Caco-2 (cell line): ENCODE measurements at regions not wholly inside any gene's neighbourhood (a gene's known extent, or its start where the extent isn't known, plus 50 kb on each side); places are given as distances from the start of the nearest gene placed in this dataset.

Source experiments
- BruUV-seq: library from RNA; stranded (reverse); fragments of 400-500 nt; replicated peaks from 2 replicates; lab custom pipeline; 2021; lab: Mats Ljungman, UMichigan
- CTCF ChIA-PET: fragments of 300-600 bp; sonication (Branson Sonifier 250); formaldehyde crosslinking; loops from one replicate; lab custom pipeline; 2022; ENCODE audit warnings: antibody characterized with exemption; lab: Charles Lee
- POLR2A ChIA-PET: fragments of 300-600 bp; sonication (Branson Sonifier 250); formaldehyde crosslinking; loops from one replicate; lab custom pipeline; 2022; ENCODE audit warnings: antibody characterized with exemption; lab: Charles Lee
- DNase-seq, 2 experiments: peaks; one replicate each; pipeline versions ENCODE4 v3.0.0 to v3.0.0-alpha.2; 2020 to 2022
- H3K27me3 ChIP-seq: replicated peaks from 2 replicates; pipeline ENCODE4 v1.6.0; 2011; ENCODE audit warnings: low read length; ENCODE audit not compliant: control insufficient read depth, insufficient read depth
- H3K36me3 ChIP-seq: 2 replicates; pipeline ENCODE4 v1.5.1; 2011; ENCODE audit warnings: low read length; ENCODE audit not compliant: control insufficient read depth, insufficient read depth
- H3K4me1 ChIP-seq: fragments of 250-450 bp; sonication (Bioruptor Pico); 2 replicates; pipeline ENCODE4 v1.5.1; 2020; ENCODE audit warnings: mild to moderate bottlenecking
- H3K4me3 ChIP-seq: 2 replicates; pipeline ENCODE4 v1.5.1; 2011; ENCODE audit warnings: low read depth, mild to moderate bottlenecking, control low read depth, low read length
- H3K9me3 ChIP-seq: fragments of 250-450 bp; sonication (Bioruptor Pico); 2 replicates; pipeline ENCODE4 v1.5.1; 2020; ENCODE audit warnings: mild to moderate bottlenecking, moderate library complexity
- H3K27ac Mint-ChIP-seq: one replicate; pipeline ENCODE4 v1.8.0; 2022; ENCODE audit warnings: mixed read lengths; ENCODE audit not compliant: unreplicated experiment
- H3K27me3 Mint-ChIP-seq: one replicate; pipeline ENCODE4 v1.8.0; 2022; ENCODE audit warnings: mixed read lengths; ENCODE audit not compliant: insufficient read depth, unreplicated experiment
- H3K36me3 Mint-ChIP-seq: one replicate; pipeline ENCODE4 v1.8.0; 2022; ENCODE audit warnings: mild to moderate bottlenecking, mixed read lengths; ENCODE audit not compliant: insufficient read depth, unreplicated experiment
- H3K4me1 Mint-ChIP-seq: one replicate; pipeline ENCODE4 v1.8.0; 2022; ENCODE audit warnings: low read depth, mixed read lengths; ENCODE audit not compliant: unreplicated experiment
- H3K4me3 Mint-ChIP-seq: one replicate; pipeline ENCODE4 v1.8.0; 2022; ENCODE audit warnings: mild to moderate bottlenecking, moderate library complexity, mixed read lengths; ENCODE audit not compliant: unreplicated experiment
- H3K9me3 Mint-ChIP-seq: one replicate; pipeline ENCODE4 v1.8.0; 2022; ENCODE audit warnings: mixed read lengths; ENCODE audit not compliant: unreplicated experiment
- CTCF ChIP-seq, 2 experiments: fragments of 200-600 bp in 1 of 2; IDR thresholded peaks; 1 replicate in 1 of 2; 2 replicates in 1 of 2; pipeline versions ENCODE4 v1.5.1 to v1.8.0; 2011 to 2022; ENCODE audit warnings: antibody characterized with exemption in 1 of 2, control low read depth in 1 of 2, inconsistent platforms in 1 of 2, low read depth in 1 of 2, low read length in 1 of 2, mild to moderate bottlenecking in 1 of 2, moderate library complexity in 1 of 2; ENCODE audit not compliant: insufficient read depth in 1 of 2, severe bottlenecking in 1 of 2, unreplicated experiment in 1 of 2
- intact Hi-C: fragments of 100-400 bp; cut with micrococcal nuclease; formaldehyde crosslinking; loops from one replicate; pipeline ENCODE4 v1.10.0; 2022; ENCODE audit not compliant: unreplicated experiment

DNA sequence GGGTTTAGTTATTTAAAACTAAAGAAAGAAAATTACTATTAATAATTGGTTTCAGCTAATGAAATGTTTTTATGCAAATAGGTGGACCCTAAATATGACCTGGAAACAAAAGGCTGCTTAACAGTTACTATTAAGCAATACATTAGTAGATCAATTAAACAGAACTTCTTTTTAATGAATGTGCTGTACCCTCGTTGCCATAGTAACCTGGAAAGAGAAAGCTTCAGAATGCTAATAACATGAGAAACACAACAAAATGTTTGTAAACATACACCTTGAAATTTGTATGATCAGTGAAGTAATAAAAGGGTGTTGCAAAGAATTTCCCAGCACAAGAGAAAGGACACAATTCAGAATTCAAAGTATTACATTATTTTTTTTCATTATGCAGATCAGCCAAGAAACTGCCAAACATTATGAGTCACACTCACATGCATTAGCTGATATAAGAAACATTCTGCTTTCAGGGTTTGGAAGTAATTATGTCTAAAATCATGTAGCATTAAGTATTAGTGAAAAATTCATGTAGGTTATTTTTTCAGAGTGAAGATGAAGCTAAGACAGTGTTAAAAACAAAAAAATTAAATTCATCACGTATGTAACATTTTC is 348.3 kb downstream of the ISL1 start:
- H3K4me3 ChIP-seq, result no peak overlapping the region
- CTCF ChIA-PET, result no interaction called here
- Mint-ChIP-seq H3K9me3 (no peaks in the 10 kb centered on the region), H3K36me3 (no peaks in the 10 kb centered on the region), H3K4me1 (no peaks in the 10 kb centered on the region), H3K27me3 (no peaks in the 10 kb centered on the region), H3K27ac (no peak overlapping the region), H3K4me3 (no peak overlapping the region)
- no peak for DNase-seq
- no peaks in the 10 kb centered on the region for H3K4me1 ChIP-seq
- POLR2A ChIA-PET, result no interaction called here
- H3K36me3 ChIP-seq, result no peaks in the 10 kb centered on the region
- H3K9me3 ChIP-seq, result no peaks in the 10 kb centered on the region
- no peak for TF ChIP-seq CTCF (IDR thresholded peaks at IDR 0.05; ENCODE audit: insufficient read depth in 1 of 2, low read depth in 1 of 2, low read length in 1 of 2, severe bottlenecking in 1 of 2, unreplicated experiment in 1 of 2)
- H3K27me3 ChIP-seq, result no peaks in the 10 kb centered on the region
- no TSS peak for BruUV-seq
- intact Hi-C loops, result no loop called here

DNA sequence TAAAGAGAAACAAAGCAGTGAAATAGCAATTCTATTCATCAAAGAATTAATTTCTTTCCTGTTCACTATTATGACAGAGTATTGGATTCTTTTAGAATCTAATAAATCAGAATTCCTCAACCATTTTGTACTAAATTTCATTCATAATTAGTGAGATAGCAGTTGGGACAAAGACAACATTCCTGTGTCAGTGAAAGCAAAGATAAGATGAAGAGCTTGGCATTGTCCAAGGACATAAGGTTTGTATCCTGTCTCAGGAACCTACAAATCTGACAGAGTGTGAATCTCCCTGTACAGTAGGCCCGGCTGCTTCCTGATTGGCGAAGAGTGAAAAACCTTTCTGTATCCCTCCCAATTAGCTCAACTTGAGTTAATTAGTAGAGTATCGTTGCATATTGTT is 349.1 kb downstream of the ISL1 start:
- H3K27me3 Mint-ChIP-seq, result no peaks in the 10 kb centered on the region
- no peak overlapping the region for H3K4me3 ChIP-seq
- H3K4me1 ChIP-seq, result no peaks in the 10 kb centered on the region
- BruUV-seq, result no TSS peak
- H3K4me1 Mint-ChIP-seq, result no peaks in the 10 kb centered on the region
- no peak for DNase-seq
- intact Hi-C loops, result no loop called here
- no peak overlapping the region for H3K27ac Mint-ChIP-seq
- no peaks in the 10 kb centered on the region for H3K36me3 Mint-ChIP-seq
- no peaks in the 10 kb centered on the region for H3K9me3 ChIP-seq
- no peaks in the 10 kb centered on the region for H3K27me3 ChIP-seq
- no peaks in the 10 kb centered on the region for H3K36me3 ChIP-seq
- TF ChIP-seq CTCF (IDR thresholded peaks at IDR 0.05; ENCODE audit: insufficient read depth in 1 of 2, low read depth in 1 of 2, low read length in 1 of 2, severe bottlenecking in 1 of 2, unreplicated experiment in 1 of 2), result no peak
- H3K9me3 Mint-ChIP-seq, result no peaks in the 10 kb centered on the region
- ChIA-PET POLR2A (no interaction called here), CTCF (no interaction called here)
- H3K4me3 Mint-ChIP-seq, result no peak overlapping the region

GRCh38 chr5:51734677-51735076 is 351.4 kb downstream of the ISL1 start:
- H3K36me3 Mint-ChIP-seq, result no peaks in the 10 kb centered on the region
- BruUV-seq, result no TSS peak
- no peaks in the 10 kb centered on the region for H3K9me3 Mint-ChIP-seq
- no peak overlapping the region for H3K4me3 ChIP-seq
- H3K4me1 Mint-ChIP-seq, result no peaks in the 10 kb centered on the region
- H3K36me3 ChIP-seq, result no peaks in the 10 kb centered on the region
- no peaks in the 10 kb centered on the region for H3K4me1 ChIP-seq
- no peaks in the 10 kb centered on the region for H3K27me3 ChIP-seq
- H3K4me3 Mint-ChIP-seq, result no peak overlapping the region
- ChIA-PET POLR2A (no interaction called here), CTCF (no interaction called here)
- no peaks in the 10 kb centered on the region for H3K9me3 ChIP-seq
- H3K27ac Mint-ChIP-seq, result no peak overlapping the region
- TF ChIP-seq CTCF (IDR thresholded peaks at IDR 0.05; ENCODE audit: insufficient read depth in 1 of 2, low read depth in 1 of 2, low read length in 1 of 2, severe bottlenecking in 1 of 2, unreplicated experiment in 1 of 2), result no peak
- no peaks in the 10 kb centered on the region for H3K27me3 Mint-ChIP-seq
- DNase-seq, result no peak
- intact Hi-C loops, result no loop called here
